ENCODE measurements at regions not wholly inside any gene's neighbourhood (a gene's known extent, or its start where the extent isn't known, plus 50 kb on each side); places are given as distances from the start of the nearest gene placed in this dataset.

GRCh38 chr13:99822820-99823219 lies 148.7 kb downstream of the ZIC5 start:
- no TSS peak for BruUV-seq (replicated peaks)
- CTCF ChIA-PET = interaction anchor here (0.7 kb wide), 1 partner anchor 60 kb away, joined by 3 read pairs; no protein-coding TSS in a partner anchor
- Histone ChIP-seq H3K9me2 (ENCODE audit: insufficient read depth) (no peaks in the 10 kb centered on the region), H3K79me2 (ENCODE audit: low read depth) (no peaks in the 10 kb centered on the region), H3F3A (ENCODE audit: insufficient read depth, low read depth) (no peaks in the 10 kb centered on the region), H3K9me3 (ENCODE audit: insufficient read depth, low read depth) (no peaks in the 10 kb centered on the region; the same call in 1 of the 2 replicates), H3K36me3 (ENCODE audit: low read depth) (no peaks in the 10 kb centered on the region), H3K27me3 (ENCODE audit: insufficient read depth, low read depth) (peaks cover 21% of the 10 kb centered on the region), H3K27ac (no peak overlapping the region), H3K4me3 (no peak overlapping the region), H2AFZ (no peak overlapping the region), H4K20me1 (ENCODE audit: insufficient read depth) (no peaks in the 10 kb centered on the region; the same call in 1 of the 2 replicates), H3K4me2 (no peak overlapping the region), H3K4me1 (replicated peaks; ENCODE audit: insufficient read depth) (no peaks in the 10 kb centered on the region)
- no peak for DNase-seq
- no peak for TF ChIP-seq CTCF (conservative IDR thresholded peaks at IDR 0.05)
- POLR2A ChIA-PET (ENCODE audit: unreplicated experiment) = no interaction called here
- intact Hi-C loops (cut with micrococcal nuclease; ENCODE audit: unreplicated experiment) = no loop called here

GRCh38 chr13:99821741-99822140 lies 149.8 kb downstream of the ZIC5 start:
- CTCF ChIA-PET = no interaction called here
- no peaks in the 10 kb centered on the region; the same call in 1 of the 2 replicates for H4K20me1 ChIP-seq (ENCODE audit: insufficient read depth)
- POLR2A ChIA-PET (ENCODE audit: unreplicated experiment) = no interaction called here

GRCh38 chr13:99819967-99820366 lies 151.6 kb downstream of the ZIC5 start:
- Histone ChIP-seq H3K4me2 (no peak overlapping the region), H3K9me3 (ENCODE audit: insufficient read depth, low read depth) (no peaks in the 10 kb centered on the region; the same call in 1 of the 2 replicates), H3K27me3 (ENCODE audit: insufficient read depth, low read depth) (peaks cover 17% of the 10 kb centered on the region), H3K4me3 (no peak overlapping the region), H3K36me3 (ENCODE audit: low read depth) (no peaks in the 10 kb centered on the region), H3K79me2 (ENCODE audit: low read depth) (no peaks in the 10 kb centered on the region), H3K4me1 (replicated peaks; ENCODE audit: insufficient read depth) (no peaks in the 10 kb centered on the region), H4K20me1 (ENCODE audit: insufficient read depth) (no peaks in the 10 kb centered on the region; the same call in 1 of the 2 replicates), H3K9me2 (ENCODE audit: insufficient read depth) (no peaks in the 10 kb centered on the region), H3K27ac (no peak overlapping the region), H3F3A (ENCODE audit: insufficient read depth, low read depth) (no peaks in the 10 kb centered on the region), H2AFZ (no peak overlapping the region)
- TF ChIP-seq EZH2 (IDR thresholded peaks at IDR 0.05; ENCODE audit: low read depth) = no peak
- no peak for TF ChIP-seq CTCF (conservative IDR thresholded peaks at IDR 0.05)
- intact Hi-C loops (cut with micrococcal nuclease; ENCODE audit: unreplicated experiment) = no loop called here
- DNase-seq = peak in 1 of 2 experiments; percentile 12
- ChIA-PET POLR2A (ENCODE audit: unreplicated experiment) (no interaction called here), CTCF (no interaction called here)
- no TSS peak for BruUV-seq (replicated peaks)

More at GRCh38 chr13:99821741-99822140, 149.8 kb downstream of the ZIC5 start:
- Histone ChIP-seq H3K4me1 (replicated peaks; ENCODE audit: insufficient read depth) (no peaks in the 10 kb centered on the region), H3K27ac (no peak overlapping the region), H3K36me3 (ENCODE audit: low read depth) (no peaks in the 10 kb centered on the region), H3F3A (ENCODE audit: insufficient read depth, low read depth) (no peaks in the 10 kb centered on the region), H3K9me3 (ENCODE audit: insufficient read depth, low read depth) (no peaks in the 10 kb centered on the region; the same call in 1 of the 2 replicates), H3K4me3 (no peak overlapping the region), H2AFZ (no peak overlapping the region), H3K27me3 (ENCODE audit: insufficient read depth, low read depth) (peaks cover 23% of the 10 kb centered on the region), H3K9me2 (ENCODE audit: insufficient read depth) (no peaks in the 10 kb centered on the region), H3K79me2 (ENCODE audit: low read depth) (no peaks in the 10 kb centered on the region), H3K4me2 (no peak overlapping the region)
- intact Hi-C loops (cut with micrococcal nuclease; ENCODE audit: unreplicated experiment) = no loop called here
- no TSS peak for BruUV-seq (replicated peaks)
- DNase-seq = peak in 1 of 2 experiments; percentile 16
- no peak for TF ChIP-seq EZH2 (IDR thresholded peaks at IDR 0.05; ENCODE audit: low read depth)
- TF ChIP-seq CTCF (conservative IDR thresholded peaks at IDR 0.05) = no peak
